GM23338 (cell line): ENCODE measurements at regions not wholly inside any gene's neighbourhood (a gene's known extent, or its start where the extent isn't known, plus 50 kb on each side); places are given as distances from the start of the nearest gene placed in this dataset.

Experiments used
- ATAC-seq: fragments of 200-7000 bp; cut with Tn5 transposase; 3 replicates; pipeline ENCODE4 v1.9.1; 2020
- DNase-seq: peaks from one replicate; pipeline ENCODE4 v3.0.0-alpha.2; 2015; ENCODE audit warnings: low spot score
- H2AFZ ChIP-seq: fragments of 200-600 bp; sonication (generic); 2 replicates; pipeline ENCODE4 v1.8.0; 2016; ENCODE audit warnings: antibody characterized with exemption, mild to moderate bottlenecking, moderate library complexity
- H3F3A ChIP-seq: fragments of 200-600 bp; sonication (generic); replicated peaks from 2 replicates; pipeline ENCODE4 v1.8.0; 2017; ENCODE audit warnings: antibody characterized with exemption, mixed run types, low read depth
- H3K27ac ChIP-seq: fragments of 200-600 bp; sonication (generic); 2 replicates; pipeline ENCODE4 v1.6.1; 2016; ENCODE audit warnings: low read depth
- H3K27me3 ChIP-seq: fragments of 200-600 bp; sonication (generic); 2 replicates; pipeline ENCODE4 v1.8.0; 2016; ENCODE audit warnings: mild to moderate bottlenecking, mixed run types, moderate library complexity; ENCODE audit not compliant: insufficient read depth
- H3K36me3 ChIP-seq: fragments of 200-600 bp; sonication (generic); 2 replicates; pipeline ENCODE4 v1.8.0; 2016; ENCODE audit warnings: mild to moderate bottlenecking; ENCODE audit not compliant: insufficient read depth
- H3K4me1 ChIP-seq: fragments of 200-600 bp; sonication (generic); 2 replicates; pipeline ENCODE4 v1.8.0; 2016; ENCODE audit warnings: mild to moderate bottlenecking, moderate library complexity; ENCODE audit not compliant: insufficient read depth
- H3K4me2 ChIP-seq: fragments of 200-600 bp; sonication (generic); 2 replicates; pipeline ENCODE4 v1.7.1; 2017; ENCODE audit warnings: mixed run types
- H3K4me3 ChIP-seq: fragments of 200-600 bp; sonication (generic); 2 replicates; pipeline ENCODE4 v1.6.1; 2016; ENCODE audit warnings: mixed run types
- H3K79me2 ChIP-seq: fragments of 200-600 bp; sonication (generic); replicated peaks from 2 replicates; pipeline ENCODE4 v1.8.0; 2017; ENCODE audit warnings: mild to moderate bottlenecking; ENCODE audit not compliant: insufficient read depth
- H3K9me2 ChIP-seq: fragments of 200-600 bp; sonication (generic); 2 replicates; pipeline ENCODE4 v1.8.0; 2017; ENCODE audit not compliant: insufficient read depth
- H4K20me1 ChIP-seq: fragments of 200-600 bp; sonication (generic); replicated peaks from 2 replicates; pipeline ENCODE4 v1.8.0; 2017; ENCODE audit warnings: mild to moderate bottlenecking; ENCODE audit not compliant: insufficient read depth
- H3K27ac Mint-ChIP-seq: 2 replicates; pipeline ENCODE4 v1.8.0; 2020; ENCODE audit warnings: inconsistent platforms, mild to moderate bottlenecking, moderate library complexity, mixed read lengths
- H3K27me3 Mint-ChIP-seq: 3 replicates; pipeline ENCODE4 v1.8.0; 2022; ENCODE audit warnings: low read depth, mild to moderate bottlenecking, moderate library complexity, mixed read lengths, inconsistent platforms; ENCODE audit not compliant: insufficient read depth, poor library complexity
- H3K36me3 Mint-ChIP-seq: 3 replicates; pipeline ENCODE4 v1.8.0; 2021; ENCODE audit warnings: low read depth, mild to moderate bottlenecking, inconsistent platforms, moderate library complexity, mixed read lengths
- H3K4me1 Mint-ChIP-seq: 3 replicates; pipeline ENCODE4 v1.8.0; 2020; ENCODE audit warnings: mild to moderate bottlenecking, inconsistent platforms, mixed read lengths
- H3K4me3 Mint-ChIP-seq: 3 replicates; pipeline ENCODE4 v1.8.0; 2021; ENCODE audit warnings: moderate library complexity, mild to moderate bottlenecking, inconsistent platforms, mixed read lengths
- H3K9me3 Mint-ChIP-seq: 3 replicates; pipeline ENCODE4 v1.8.0; 2020; ENCODE audit warnings: moderate library complexity, mild to moderate bottlenecking, inconsistent platforms, mixed read lengths
- ETS1 ChIP-seq: IDR thresholded peaks from 2 replicates; pipeline ENCODE4 v1.6.1; 2016; ENCODE audit warnings: antibody characterized with exemption
- EZH2 ChIP-seq: fragments of 200-600 bp; sonication (generic); IDR thresholded peaks from one replicate; pipeline ENCODE4 v1.8.0; 2017; ENCODE audit warnings: antibody characterized with exemption, mild to moderate bottlenecking, low read depth; ENCODE audit not compliant: unreplicated experiment
- REST ChIP-seq: IDR thresholded peaks from one replicate; pipeline ENCODE4 v1.6.1; 2018; ENCODE audit warnings: antibody characterized with exemption; ENCODE audit not compliant: unreplicated experiment
- ZNF114 ChIP-seq: fragments of 250-450 bp; sonication (Bioruptor Pico); IDR thresholded peaks from 2 replicates; pipeline ENCODE4 v1.5.0; 2020; ENCODE audit warnings: mild to moderate bottlenecking, moderate library complexity
- ZNF462 ChIP-seq: fragments of 250-450 bp; sonication (Bioruptor Pico); IDR thresholded peaks from 2 replicates; pipeline ENCODE4 v1.5.0; 2020; ENCODE audit warnings: mild to moderate bottlenecking, moderate library complexity

GRCh38 chr16:65406933-65407332, 285.1 kb upstream of the CDH11 start (continued):
- TF ChIP-seq ZNF462 (CRISPR knock-in tag): no peak
- TF ChIP-seq ZNF114: no peak
- TF ChIP-seq EZH2: no peak

DNA sequence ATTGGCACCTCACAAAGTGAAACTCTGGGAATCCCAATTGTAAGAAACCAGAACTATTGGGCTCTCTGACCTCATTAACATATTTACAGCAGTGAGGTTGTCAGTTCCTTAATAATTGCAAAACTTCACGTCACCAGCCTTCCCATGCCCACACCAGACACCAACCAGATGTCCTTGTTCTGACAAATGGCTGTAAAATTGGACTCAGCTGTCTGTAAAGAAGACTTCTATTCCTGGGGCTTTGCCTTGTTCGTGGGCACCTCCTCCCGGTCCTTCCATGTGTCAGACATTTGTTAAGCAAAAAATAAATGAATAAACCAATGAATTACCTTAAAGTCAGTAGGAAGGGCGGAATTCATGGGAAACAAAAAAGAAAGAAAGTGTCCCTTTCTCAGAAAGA, 284.3 kb upstream of the CDH11 start:
- H3K27me3 Mint-ChIP-seq: no peaks in the 10 kb centered on the region
- H4K20me1 ChIP-seq: no peaks in the 10 kb centered on the region
- no peak for ATAC-seq
- no peak for TF ChIP-seq ETS1
- TF ChIP-seq REST: no peak

More for the DNA sequence above, 284.3 kb upstream of the CDH11 start:
- Mint-ChIP-seq H3K4me1 (peaks cover 3% of the 10 kb centered on the region; the same call in 1 of the 3 replicates), H3K36me3 (no peaks in the 10 kb centered on the region), H3K9me3 (peaks cover 2% of the 10 kb centered on the region; the same call in 2 of the 3 replicates), H3K27ac (no peak overlapping the region), H3K4me3 (no peak overlapping the region)
- H3K4me3 ChIP-seq: no peak overlapping the region
- no peaks in the 10 kb centered on the region for H3K27me3 ChIP-seq
- no peaks in the 10 kb centered on the region for H3F3A ChIP-seq
- H3K36me3 ChIP-seq: no peaks in the 10 kb centered on the region
- no peaks in the 10 kb centered on the region for H3K79me2 ChIP-seq
- H2AFZ ChIP-seq: no peak overlapping the region
- no peak overlapping the region for H3K27ac ChIP-seq
- H3K9me2 ChIP-seq: peaks cover 3% of the 10 kb centered on the region; the same call in 1 of the 2 replicates
- no peak overlapping the region for H3K4me2 ChIP-seq
- DNase-seq: no peak
- 0 out of 2 replicates have a peak, but pooled peaks cover 15% of the 10 kb centered on the region for H3K4me1 ChIP-seq
